Prostate gland (tissue), 2 donors: ENCODE measurements at regions not wholly inside any gene's neighbourhood (a gene's known extent, or its start where the extent isn't known, plus 50 kb on each side); places are given as distances from the start of the nearest gene placed in this dataset.

ENCODE experiments used
- DNase-seq: peaks from one replicate; pipeline ENCODE4 v3.0.0-alpha.2; 2019; ENCODE audit warnings: low spot score
- H3K27ac ChIP-seq, 2 donors: fragments of 200-600 bp; sonication (generic); 2 replicates each; pipeline ENCODE4 v1.5.1; 2017 to 2019
- H3K27me3 ChIP-seq: fragments of 200-600 bp; sonication (generic); replicated peaks from 2 replicates; pipeline ENCODE4 v1.5.1; 2019; ENCODE audit not compliant: insufficient read depth
- H3K36me3 ChIP-seq, 2 donors: fragments of 200-600 bp; sonication (generic); 1 replicate in 1 of 2; 2 replicates in 1 of 2; pipeline versions ENCODE4 v1.5.1 to v1.8.1; 2017 to 2019
- H3K4me1 ChIP-seq: fragments of 200-600 bp; sonication (generic); replicated peaks from 2 replicates; pipeline ENCODE4 v1.5.1; 2019
- H3K4me3 ChIP-seq, 2 donors: fragments of 200-600 bp; sonication (generic); 2 replicates each; pipeline ENCODE4 v1.5.1; 2017 to 2019
- H3K9me3 ChIP-seq: fragments of 200-600 bp; sonication (generic); 2 replicates; pipeline ENCODE4 v1.5.1; 2017
- POLR2A ChIP-seq: fragments of 450-650 bp; IDR thresholded peaks from one replicate; pipeline ENCODE4 v1.6.1; 2016; ENCODE audit warnings: antibody characterized with exemption, mild to moderate bottlenecking
- POLR2AphosphoS5 ChIP-seq: sonication (generic); formaldehyde crosslinking; IDR thresholded peaks from one replicate; pipeline ENCODE4 v1.6.1; 2017; ENCODE audit warnings: antibody characterized with exemption
- WGBS: methylation state at CpG from one replicate; pipeline ENCODE4 v1.1.5; 2018; 5-methylcytosine and 5-hydroxymethylcytosine counted together
- intact Hi-C: fragments of 100-400 bp; cut with DNase I; formaldehyde crosslinking; loops from one replicate; pipeline ENCODE4 v1.14.2; 2022
- TF ChIP-seq, protein P1 (sequence below), 4 experiments: fragments of 200-600 bp in 2 of 4; fragments of 450-650 bp in 2 of 4; sonication (generic) in 2 of 4; IDR thresholded peaks; 1 replicate in 3 of 4; 2 replicates in 1 of 4; pipeline ENCODE4 v1.5.1; 2016 to 2019; ENCODE audit warnings: antibody characterized with exemption in 4 of 4, mild to moderate bottlenecking in 2 of 4, moderate library complexity in 2 of 4

DNA sequence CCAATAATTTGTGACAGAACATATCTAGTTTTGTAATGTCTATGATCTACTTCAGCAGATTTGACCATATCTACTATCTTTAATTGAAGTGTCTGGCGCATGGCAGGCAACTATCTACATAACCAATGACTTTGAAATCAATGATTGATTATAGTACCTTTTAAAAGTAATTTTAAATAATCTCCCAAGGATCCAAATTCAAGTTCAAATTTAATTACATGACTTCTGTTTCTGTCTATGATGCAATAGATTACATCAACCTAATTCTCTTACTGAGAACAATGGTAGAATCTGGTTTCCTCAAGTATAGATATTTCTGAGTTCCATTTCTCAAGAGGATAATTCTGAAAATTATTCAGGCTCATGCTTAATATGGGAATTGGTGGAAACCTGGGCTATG, 177.4 kb upstream of the IL15 start:
- TF ChIP-seq, protein P1, sequence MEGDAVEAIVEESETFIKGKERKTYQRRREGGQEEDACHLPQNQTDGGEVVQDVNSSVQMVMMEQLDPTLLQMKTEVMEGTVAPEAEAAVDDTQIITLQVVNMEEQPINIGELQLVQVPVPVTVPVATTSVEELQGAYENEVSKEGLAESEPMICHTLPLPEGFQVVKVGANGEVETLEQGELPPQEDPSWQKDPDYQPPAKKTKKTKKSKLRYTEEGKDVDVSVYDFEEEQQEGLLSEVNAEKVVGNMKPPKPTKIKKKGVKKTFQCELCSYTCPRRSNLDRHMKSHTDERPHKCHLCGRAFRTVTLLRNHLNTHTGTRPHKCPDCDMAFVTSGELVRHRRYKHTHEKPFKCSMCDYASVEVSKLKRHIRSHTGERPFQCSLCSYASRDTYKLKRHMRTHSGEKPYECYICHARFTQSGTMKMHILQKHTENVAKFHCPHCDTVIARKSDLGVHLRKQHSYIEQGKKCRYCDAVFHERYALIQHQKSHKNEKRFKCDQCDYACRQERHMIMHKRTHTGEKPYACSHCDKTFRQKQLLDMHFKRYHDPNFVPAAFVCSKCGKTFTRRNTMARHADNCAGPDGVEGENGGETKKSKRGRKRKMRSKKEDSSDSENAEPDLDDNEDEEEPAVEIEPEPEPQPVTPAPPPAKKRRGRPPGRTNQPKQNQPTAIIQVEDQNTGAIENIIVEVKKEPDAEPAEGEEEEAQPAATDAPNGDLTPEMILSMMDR (IDR thresholded peaks at IDR 0.05), result no peak
- TF ChIP-seq POLR2AphosphoS5 (no peak), POLR2A (no peak)

GRCh38 chr4:141462361-141462760, 174.0 kb upstream of the IL15 start:
- H3K27me3 ChIP-seq, result no peaks in the 10 kb centered on the region
- 72% methylated on average over 2 of the region's 2 CpGs for WGBS
- intact Hi-C loops, result no loop called here
- TF ChIP-seq POLR2AphosphoS5 (no peak), POLR2A (no peak)
- TF ChIP-seq, protein P1 (IDR thresholded peaks at IDR 0.05), result no peak
- H3K27ac ChIP-seq, result no peak overlapping the region
- no peaks in the 10 kb centered on the region for H3K36me3 ChIP-seq
- no peaks in the 10 kb centered on the region for H3K9me3 ChIP-seq
- no peak for DNase-seq
- no peak overlapping the region for H3K4me3 ChIP-seq
- no peaks in the 10 kb centered on the region for H3K4me1 ChIP-seq

More for the DNA sequence above, 177.4 kb upstream of the IL15 start:
- DNase-seq, result no peak
- H3K9me3 ChIP-seq, result no peaks in the 10 kb centered on the region
- WGBS, result 94% methylated on average over 1 of the region's 1 CpG
- H3K27me3 ChIP-seq, result no peaks in the 10 kb centered on the region
- H3K27ac ChIP-seq, result no peak overlapping the region
- H3K4me3 ChIP-seq, result no peak overlapping the region
- intact Hi-C loops, result no loop called here
- no peaks in the 10 kb centered on the region for H3K36me3 ChIP-seq
- H3K4me1 ChIP-seq, result no peaks in the 10 kb centered on the region

GRCh38 chr4:141463678-141464077, 172.7 kb upstream of the IL15 start:
- WGBS, result 36% methylated on average over 2 of the region's 2 CpGs
- TF ChIP-seq, protein P1 (IDR thresholded peaks at IDR 0.05), result no peak
- no peak for TF ChIP-seq POLR2AphosphoS5
- TF ChIP-seq POLR2A, result no peak
- H3K27ac ChIP-seq, result no peak overlapping the region
- H3K27me3 ChIP-seq, result no peaks in the 10 kb centered on the region
- H3K4me1 ChIP-seq, result no peaks in the 10 kb centered on the region
- no peak for DNase-seq
- intact Hi-C loops, result no loop called here
- H3K36me3 ChIP-seq, result no peaks in the 10 kb centered on the region
- no peaks in the 10 kb centered on the region for H3K9me3 ChIP-seq
- no peak overlapping the region for H3K4me3 ChIP-seq

- TF ChIP-seq, protein P1 (IDR thresholded peaks at IDR 0.05), result no peak
- no peak for TF ChIP-seq POLR2A
- intact Hi-C loops, result no loop called here
- Histone ChIP-seq H3K4me1 (no peaks in the 10 kb centered on the region), H3K27ac (no peak overlapping the region), H3K9me3 (no peaks in the 10 kb centered on the region), H3K4me3 (no peak overlapping the region), H3K27me3 (no peaks in the 10 kb centered on the region), H3K36me3 (no peaks in the 10 kb centered on the region)
- 8% methylated on average over 1 of the region's 1 CpG for WGBS
- DNase-seq, result no peak
Observed at GRCh38 chr4:141464366-141464765, 172.0 kb upstream of the IL15 start.

GRCh38 chr4:141465171-141465570, 171.2 kb upstream of the IL15 start:
- H3K27me3 ChIP-seq, result no peaks in the 10 kb centered on the region
- H3K4me3 ChIP-seq, result no peak overlapping the region
- TF ChIP-seq POLR2AphosphoS5 (no peak), POLR2A (no peak)
- TF ChIP-seq, protein P1 (IDR thresholded peaks at IDR 0.05), result no peak
- intact Hi-C loops, result no loop called here
- WGBS, result 89% methylated on average over 6 of the region's 6 CpGs
- DNase-seq, result no peak
- H3K27ac ChIP-seq, result no peak overlapping the region
- no peaks in the 10 kb centered on the region for H3K9me3 ChIP-seq
- H3K36me3 ChIP-seq, result no peaks in the 10 kb centered on the region
- H3K4me1 ChIP-seq, result no peaks in the 10 kb centered on the region
